SK-N-SH (cell line): ENCODE measurements at regions not wholly inside any gene's neighbourhood (a gene's known extent, or its start where the extent isn't known, plus 50 kb on each side); places are given as distances from the start of the nearest gene placed in this dataset.

Source experiments
- CTCF ChIA-PET: fragments of 300-600, 350-600 bp; formaldehyde crosslinking; extraction: SDS; loops from one replicate; lab custom pipeline; 2021; lab: Yijun Ruan, JAX
- POLR2A ChIA-PET: fragments of 350-600 bp; sonication (Branson Sonifier 250); formaldehyde crosslinking; extraction: SDS; loops from one replicate; lab custom pipeline; 2020; ENCODE audit warnings: antibody characterized with exemption, inconsistent platforms; lab: Yijun Ruan, JAX
- DNase-seq: peaks from one replicate; pipeline ENCODE4 v3.0.0; 2012
- H2AFZ ChIP-seq: fragments of 200-600 bp; sonication (generic); 2 replicates; pipeline ENCODE4 v1.8.1; 2016; ENCODE audit warnings: antibody characterized with exemption, mild to moderate bottlenecking, low read depth
- H3F3A ChIP-seq: fragments of 200-600 bp; sonication (generic); replicated peaks from 2 replicates; pipeline ENCODE3; 2016; ENCODE audit warnings: antibody characterized with exemption, mild to moderate bottlenecking; ENCODE audit not compliant: insufficient read depth
- H3K27ac ChIP-seq, 2 experiments: fragments of 200-500 bp in 1 of 2; fragments of 200-600 bp in 1 of 2; sonication (Bioruptor generic) in 1 of 2; sonication (generic), shearing (Covaris generic) in 1 of 2; 2 replicates each; pipeline versions ENCODE4 v1.5.1 to v1.6.1; 2014 to 2016; ENCODE audit warnings: low read depth in 2 of 2, inconsistent platforms in 1 of 2, low read length in 1 of 2, mild to moderate bottlenecking in 1 of 2, mixed read lengths in 1 of 2
- H3K27me3 ChIP-seq: fragments of 200-600 bp; sonication (generic), shearing (Covaris generic); 2 replicates; pipeline ENCODE4 v1.6.1; 2016; ENCODE audit warnings: mixed run types; ENCODE audit not compliant: insufficient read depth
- H3K36me3 ChIP-seq, 2 experiments: fragments of 200-500 bp in 1 of 2; fragments of 200-600 bp in 1 of 2; sonication (Bioruptor generic) in 1 of 2; sonication (generic) in 1 of 2; replicated peaks in 1 of 2; 2 replicates each; pipeline versions ENCODE3 to v1.5.1; 2014 to 2016; ENCODE audit warnings: low read length in 1 of 2, mild to moderate bottlenecking in 1 of 2; ENCODE audit not compliant: insufficient read depth in 2 of 2, control insufficient read depth in 1 of 2
- H3K4me1 ChIP-seq, 2 experiments: fragments of 200-500 bp in 1 of 2; fragments of 200-600 bp in 1 of 2; sonication (Bioruptor generic) in 1 of 2; sonication (generic), shearing (Covaris generic) in 1 of 2; 2 replicates each; pipeline versions ENCODE4 v1.5.1 to v1.6.1; 2014 to 2016; ENCODE audit warnings: low read depth in 1 of 2, low read length in 1 of 2, mixed run types in 1 of 2; ENCODE audit not compliant: insufficient read depth in 2 of 2, control insufficient read depth in 1 of 2
- H3K4me2 ChIP-seq: fragments of 200-600 bp; sonication (generic), shearing (Covaris generic); 2 replicates; pipeline ENCODE4 v1.6.1; 2017; ENCODE audit warnings: mixed run types
- H3K4me3 ChIP-seq, 2 experiments: fragments of 200-500 bp in 1 of 2; fragments of 200-600 bp in 1 of 2; sonication (Bioruptor generic) in 1 of 2; sonication (generic), shearing (Covaris generic) in 1 of 2; 2 replicates each; pipeline versions ENCODE4 v1.5.1 to v1.8.1; 2014 to 2016; ENCODE audit warnings: low read depth in 2 of 2, inconsistent platforms in 1 of 2, low read length in 1 of 2, mild to moderate bottlenecking in 1 of 2, mixed read lengths in 1 of 2, moderate library complexity in 1 of 2
- H3K79me2 ChIP-seq: fragments of 200-600 bp; sonication (generic); 2 replicates; pipeline ENCODE4 v1.8.1; 2017; ENCODE audit warnings: mild to moderate bottlenecking; ENCODE audit not compliant: insufficient read depth
- H3K9ac ChIP-seq: fragments of 200-600 bp; sonication (generic); 2 replicates; pipeline ENCODE4 v1.6.1; 2017; ENCODE audit warnings: mixed run types
- H3K9me2 ChIP-seq: fragments of 200-600 bp; sonication (generic); 2 replicates; pipeline ENCODE4 v1.6.1; 2017; ENCODE audit warnings: mixed run types
- H3K9me3 ChIP-seq: fragments of 200-600 bp; sonication (generic); 2 replicates; pipeline ENCODE4 v1.6.1; 2017; ENCODE audit warnings: mixed run types, mild to moderate bottlenecking, moderate library complexity
- H4K20me1 ChIP-seq: fragments of 200-600 bp; sonication (generic); 2 replicates; pipeline ENCODE4 v1.6.1; 2017; ENCODE audit warnings: mild to moderate bottlenecking, mixed run types; ENCODE audit not compliant: insufficient read depth
- ELF1 ChIP-seq: IDR thresholded peaks from 2 replicates; pipeline ENCODE4 v1.4.0; 2012
- EZH2phosphoT487 ChIP-seq: fragments of 200-600 bp; sonication (generic); IDR thresholded peaks from 2 replicates; pipeline ENCODE4 v1.6.1; 2017; ENCODE audit warnings: low read depth, mixed run types, mild to moderate bottlenecking, antibody characterized with exemption, moderate library complexity, borderline replicate concordance
- FOXJ3 ChIP-seq: sonication (generic); formaldehyde crosslinking; IDR thresholded peaks from 2 replicates; pipeline ENCODE4 v1.5.1; 2020; ENCODE audit warnings: mild to moderate bottlenecking, missing genetic modification reagents
- FOXM1 ChIP-seq: IDR thresholded peaks from 2 replicates; pipeline ENCODE4 v1.4.0; 2012; ENCODE audit warnings: low read depth, mild to moderate bottlenecking
- JUND ChIP-seq: IDR thresholded peaks from 2 replicates; pipeline ENCODE4 v1.4.0; 2012
- NRF1 ChIP-seq: IDR thresholded peaks from 2 replicates; pipeline ENCODE4 v1.6.1; 2012; ENCODE audit warnings: low read depth, mild to moderate bottlenecking, low read length
- POLR2AphosphoS5 ChIP-seq: IDR thresholded peaks from 2 replicates; pipeline ENCODE4 v1.6.1; 2012; ENCODE audit warnings: low read depth, low read length
- RCOR1 ChIP-seq: fragments of 150-350 bp; IDR thresholded peaks from 2 replicates; pipeline ENCODE4 v1.6.1; 2017; ENCODE audit warnings: antibody characterized with exemption, low read length
- RFX5 ChIP-seq: IDR thresholded peaks from 2 replicates; pipeline ENCODE4 v1.6.1; 2012; ENCODE audit warnings: mild to moderate bottlenecking, improper control_type of control experiment, low read length
- SMC3 ChIP-seq: IDR thresholded peaks from 2 replicates; pipeline ENCODE4 v1.6.1; 2012; ENCODE audit warnings: low read depth, low read length, improper control_type of control experiment
- TAF1 ChIP-seq: IDR thresholded peaks from 2 replicates; pipeline ENCODE4 v1.6.1; 2012; ENCODE audit warnings: low read depth, mild to moderate bottlenecking, low read length, moderate library complexity, borderline replicate concordance
- TCF12 ChIP-seq: IDR thresholded peaks from 2 replicates; pipeline ENCODE4 v1.4.0; 2012
- WGBS: methylation state at CpG from one replicate; pipeline ENCODE4 v1.1.6; 2017; ENCODE audit warnings: low lambda C conversion rate; 5-methylcytosine and 5-hydroxymethylcytosine counted together
- TF ChIP-seq, protein P1 (sequence below): fragments of 200-600 bp; sonication (generic); IDR thresholded peaks from 2 replicates; pipeline ENCODE4 v1.6.1; 2017; ENCODE audit warnings: antibody characterized with exemption, mild to moderate bottlenecking, moderate library complexity
- TF ChIP-seq, protein P2 (sequence below): IDR thresholded peaks from 2 replicates; pipeline ENCODE4 v1.4.0; 2012; ENCODE audit warnings: low read depth, borderline replicate concordance
- TF ChIP-seq, protein P3 (sequence below): IDR thresholded peaks from 2 replicates; pipeline ENCODE4; 2012
- TF ChIP-seq, protein P4 (sequence below): fragments of 150-350 bp; IDR thresholded peaks from 2 replicates; pipeline ENCODE4 v1.6.1; 2016; ENCODE audit warnings: mild to moderate bottlenecking, low read depth, low read length

- TF ChIP-seq TCF12 = no peak
- TF ChIP-seq, protein P1, sequence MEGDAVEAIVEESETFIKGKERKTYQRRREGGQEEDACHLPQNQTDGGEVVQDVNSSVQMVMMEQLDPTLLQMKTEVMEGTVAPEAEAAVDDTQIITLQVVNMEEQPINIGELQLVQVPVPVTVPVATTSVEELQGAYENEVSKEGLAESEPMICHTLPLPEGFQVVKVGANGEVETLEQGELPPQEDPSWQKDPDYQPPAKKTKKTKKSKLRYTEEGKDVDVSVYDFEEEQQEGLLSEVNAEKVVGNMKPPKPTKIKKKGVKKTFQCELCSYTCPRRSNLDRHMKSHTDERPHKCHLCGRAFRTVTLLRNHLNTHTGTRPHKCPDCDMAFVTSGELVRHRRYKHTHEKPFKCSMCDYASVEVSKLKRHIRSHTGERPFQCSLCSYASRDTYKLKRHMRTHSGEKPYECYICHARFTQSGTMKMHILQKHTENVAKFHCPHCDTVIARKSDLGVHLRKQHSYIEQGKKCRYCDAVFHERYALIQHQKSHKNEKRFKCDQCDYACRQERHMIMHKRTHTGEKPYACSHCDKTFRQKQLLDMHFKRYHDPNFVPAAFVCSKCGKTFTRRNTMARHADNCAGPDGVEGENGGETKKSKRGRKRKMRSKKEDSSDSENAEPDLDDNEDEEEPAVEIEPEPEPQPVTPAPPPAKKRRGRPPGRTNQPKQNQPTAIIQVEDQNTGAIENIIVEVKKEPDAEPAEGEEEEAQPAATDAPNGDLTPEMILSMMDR = no peak
- no peak for TF ChIP-seq TAF1
- no peak for TF ChIP-seq SMC3
- TF ChIP-seq ELF1 = no peak
- TF ChIP-seq RCOR1 = no peak
These were observed 697.5 kb upstream of the GRAMD2B start (continued) for GRCh38 chr5:125725691-125726090.

DNA sequence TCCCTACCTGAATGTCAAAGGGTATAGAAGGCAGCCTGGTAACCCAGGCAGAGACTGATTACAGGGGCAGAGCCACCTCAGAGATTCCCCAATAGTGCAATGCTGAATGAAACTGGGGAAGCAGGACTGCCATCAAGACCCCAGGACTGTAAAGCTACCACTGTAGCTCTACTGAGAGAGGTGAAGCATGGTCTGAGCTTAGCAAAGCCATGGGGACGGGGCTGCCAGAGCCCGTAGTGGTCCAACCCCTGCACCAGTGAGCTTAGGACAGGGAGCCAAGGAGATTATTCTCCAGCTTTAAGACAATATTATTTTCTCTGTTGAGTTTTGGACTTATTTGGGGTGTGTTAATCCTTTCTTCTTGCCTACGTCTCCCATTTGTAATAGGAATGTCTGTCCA, 679.3 kb upstream of the GRAMD2B start:
- Histone ChIP-seq H4K20me1 (no peaks in the 10 kb centered on the region), H3K4me1 (no peaks in the 10 kb centered on the region; a peak in 1 of 4 replicates), H2AFZ (no peak overlapping the region), H3K9ac (no peak overlapping the region), H3K9me2 (no peaks in the 10 kb centered on the region; the same call in 1 of the 2 replicates), H3K79me2 (no peaks in the 10 kb centered on the region), H3K27me3 (no peaks in the 10 kb centered on the region), H3K27ac (no peak overlapping the region), H3K4me3 (no peak overlapping the region), H3K36me3 (no peaks in the 10 kb centered on the region)
- CTCF ChIA-PET = no interaction called here
- no peak for DNase-seq
- 88% methylated on average over 2 of the region's 3 CpGs for WGBS
- TF ChIP-seq NRF1 = no peak
- TF ChIP-seq, all 33 proteins: peak for 0
- Histone ChIP-seq H3K9me3 (no peaks in the 10 kb centered on the region), H3K4me2 (no peak overlapping the region), H3F3A (no peaks in the 10 kb centered on the region)
- POLR2A ChIA-PET = no interaction called here

- Histone ChIP-seq H3F3A (no peaks in the 10 kb centered on the region), H3K9me3 (no peaks in the 10 kb centered on the region), H3K9ac (no peak overlapping the region), H4K20me1 (no peaks in the 10 kb centered on the region), H3K79me2 (no peaks in the 10 kb centered on the region), H3K4me3 (no peak overlapping the region), H3K4me1 (no peaks in the 10 kb centered on the region; a peak in 1 of 4 replicates), H3K4me2 (no peak overlapping the region), H3K27me3 (no peaks in the 10 kb centered on the region), H3K36me3 (no peaks in the 10 kb centered on the region), H3K27ac (no peak overlapping the region), H3K9me2 (no peaks in the 10 kb centered on the region; the same call in 1 of the 2 replicates), H2AFZ (no peak overlapping the region)
- ChIA-PET POLR2A (no interaction called here), CTCF (no interaction called here)
- 77% methylated on average over 1 of the region's 1 CpG for WGBS
- DNase-seq = no peak
- TF ChIP-seq TAF1 (no peak), TCF12 (no peak), RFX5 (no peak), FOXM1 (no peak), POLR2AphosphoS5 (no peak), EZH2phosphoT487 (no peak), FOXJ3 (CRISPR knock-in tag) (no peak), JUND (no peak)
- TF ChIP-seq, protein P2, sequence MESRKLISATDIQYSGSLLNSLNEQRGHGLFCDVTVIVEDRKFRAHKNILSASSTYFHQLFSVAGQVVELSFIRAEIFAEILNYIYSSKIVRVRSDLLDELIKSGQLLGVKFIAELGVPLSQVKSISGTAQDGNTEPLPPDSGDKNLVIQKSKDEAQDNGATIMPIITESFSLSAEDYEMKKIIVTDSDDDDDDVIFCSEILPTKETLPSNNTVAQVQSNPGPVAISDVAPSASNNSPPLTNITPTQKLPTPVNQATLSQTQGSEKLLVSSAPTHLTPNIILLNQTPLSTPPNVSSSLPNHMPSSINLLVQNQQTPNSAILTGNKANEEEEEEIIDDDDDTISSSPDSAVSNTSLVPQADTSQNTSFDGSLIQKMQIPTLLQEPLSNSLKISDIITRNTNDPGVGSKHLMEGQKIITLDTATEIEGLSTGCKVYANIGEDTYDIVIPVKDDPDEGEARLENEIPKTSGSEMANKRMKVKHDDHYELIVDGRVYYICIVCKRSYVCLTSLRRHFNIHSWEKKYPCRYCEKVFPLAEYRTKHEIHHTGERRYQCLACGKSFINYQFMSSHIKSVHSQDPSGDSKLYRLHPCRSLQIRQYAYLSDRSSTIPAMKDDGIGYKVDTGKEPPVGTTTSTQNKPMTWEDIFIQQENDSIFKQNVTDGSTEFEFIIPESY = no peak
- TF ChIP-seq, protein P3, sequence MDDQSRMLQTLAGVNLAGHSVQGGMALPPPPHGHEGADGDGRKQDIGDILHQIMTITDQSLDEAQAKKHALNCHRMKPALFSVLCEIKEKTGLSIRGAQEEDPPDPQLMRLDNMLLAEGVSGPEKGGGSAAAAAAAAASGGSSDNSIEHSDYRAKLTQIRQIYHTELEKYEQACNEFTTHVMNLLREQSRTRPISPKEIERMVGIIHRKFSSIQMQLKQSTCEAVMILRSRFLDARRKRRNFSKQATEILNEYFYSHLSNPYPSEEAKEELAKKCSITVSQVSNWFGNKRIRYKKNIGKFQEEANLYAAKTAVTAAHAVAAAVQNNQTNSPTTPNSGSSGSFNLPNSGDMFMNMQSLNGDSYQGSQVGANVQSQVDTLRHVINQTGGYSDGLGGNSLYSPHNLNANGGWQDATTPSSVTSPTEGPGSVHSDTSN = no peak
- TF ChIP-seq, protein P1 = no peak
- TF ChIP-seq, protein P4, sequence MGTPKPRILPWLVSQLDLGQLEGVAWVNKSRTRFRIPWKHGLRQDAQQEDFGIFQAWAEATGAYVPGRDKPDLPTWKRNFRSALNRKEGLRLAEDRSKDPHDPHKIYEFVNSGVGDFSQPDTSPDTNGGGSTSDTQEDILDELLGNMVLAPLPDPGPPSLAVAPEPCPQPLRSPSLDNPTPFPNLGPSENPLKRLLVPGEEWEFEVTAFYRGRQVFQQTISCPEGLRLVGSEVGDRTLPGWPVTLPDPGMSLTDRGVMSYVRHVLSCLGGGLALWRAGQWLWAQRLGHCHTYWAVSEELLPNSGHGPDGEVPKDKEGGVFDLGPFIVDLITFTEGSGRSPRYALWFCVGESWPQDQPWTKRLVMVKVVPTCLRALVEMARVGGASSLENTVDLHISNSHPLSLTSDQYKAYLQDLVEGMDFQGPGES = no peak
These were observed 676.3 kb upstream of the GRAMD2B start for GRCh38 chr5:125746917-125747316.
